Heart left ventricle (tissue), 16 donors: ENCODE measurements at regions not wholly inside any gene's neighbourhood (a gene's known extent, or its start where the extent isn't known, plus 50 kb on each side); places are given as distances from the start of the nearest gene placed in this dataset.
"Not testable (repeated sequence)": the region's sequence is repeated elsewhere in the genome, so short reads cannot be mapped to it uniquely, and the experiment has no call there.

Experiments
- ATAC-seq, 4 donors: fragments of 200-7000 bp; cut with Tn5 transposase; one replicate each; pipeline ENCODE4 v1.9.1; 2020 to 2022; ENCODE audit warnings: moderate library complexity in 4 of 4, mild to moderate bottlenecking in 3 of 4, moderate number of reproducible peaks in 1 of 4
- DNase-seq, 5 donors: peaks; one replicate each; pipeline ENCODE4 v3.0.0-alpha.2; 2020
- H3K27ac ChIP-seq, 12 donors: fragments of 200-600 bp; sonication (generic) in 4 of 12; one replicate each; pipeline versions ENCODE4 v1.5.0 to v1.8.0; 2016 to 2022; ENCODE audit warnings: mild to moderate bottlenecking in 2 of 12
- H3K27me3 ChIP-seq, 9 donors: fragments of 200-600 bp; sonication (generic) in 2 of 9; one replicate each; pipeline versions ENCODE4 v1.5.1 to v1.8.0; 2016 to 2022; ENCODE audit warnings: mild to moderate bottlenecking in 3 of 9
- H3K36me3 ChIP-seq, 9 donors: fragments of 200-600 bp; sonication (generic) in 2 of 9; one replicate each; pipeline versions ENCODE4 v1.5.0 to v1.8.0; 2018 to 2022; ENCODE audit warnings: mild to moderate bottlenecking in 2 of 9
- H3K4me1 ChIP-seq, 12 donors: fragments of 200-600 bp; sonication (generic) in 4 of 12; one replicate each; pipeline versions ENCODE4 v1.5.0 to v1.8.0; 2016 to 2022; ENCODE audit warnings: mild to moderate bottlenecking in 3 of 12
- H3K4me3 ChIP-seq, 12 donors: fragments of 200-600 bp; sonication (generic) in 4 of 12; one replicate each; pipeline versions ENCODE4 v1.5.0 to v1.8.0; 2017 to 2022; ENCODE audit warnings: mild to moderate bottlenecking in 9 of 12, moderate library complexity in 4 of 12
- H3K9me3 ChIP-seq, 12 donors: fragments of 200-600 bp; sonication (generic) in 4 of 12; one replicate each; pipeline versions ENCODE4 v1.5.0 to v1.8.0; 2016 to 2022; ENCODE audit warnings: mild to moderate bottlenecking in 1 of 12
- CTCF ChIP-seq, 12 donors: fragments of 200-600 bp; sonication (generic) in 4 of 12; IDR thresholded peaks; one replicate each; pipeline versions ENCODE4 v1.5.0 to v1.8.0; 2018 to 2022; ENCODE audit warnings: antibody characterized with exemption in 12 of 12, mild to moderate bottlenecking in 5 of 12
- POLR2A ChIP-seq, 2 donors: fragments of 450-650 bp; IDR thresholded peaks; one replicate each; pipeline ENCODE4 v1.6.1; 2017; ENCODE audit warnings: antibody characterized with exemption in 2 of 2, mild to moderate bottlenecking in 2 of 2, moderate library complexity in 2 of 2
- WGBS, 4 donors: extraction: QIAGEN DNeasy Blood & Tissue Kit in 2 of 4; methylation state at CpG; one replicate each; pipeline versions ENCODE4 v1.1.5 to v1.1.7; 2013 to 2018; 5-methylcytosine and 5-hydroxymethylcytosine counted together
- intact Hi-C, 10 donors: fragments of 100-400 bp; cut with DNase I; formaldehyde crosslinking; loops; one replicate each; pipeline versions ENCODE4 v1.11.1 to v1.14.2; 2022
- donor health status: ischemic (EF 13 %, LVEDD 7.1; RV severe dilation, severe dysfunction).
- donor health status: healthy with polysubstance abuse.
- donor health status: DM: no; HTN: yes; CAD: no.
- donor health status: DM: no; HTN: no; CAD: no.
- donor health status: ischemic (EF 25% LVEDD 6.9; RV normal size, moderate dysfunction).
- donor health status: ischemic (EF 25% LVEDD 5.7; RV mildly dilated, moderate dysfunction).
- donor health status: healthy.
- donor health status: DM: yes; HTN: yes; CAD: no.
- donor health status: ischemic (EF 35%, LVEDD 5.7; RV mildly dilated, moderate dysfunction).
- donor health status: nonischemic (EF 11% LVEDD 7.7; RV severe dilation, severe dysfunction).
- donor health status: DM: yes; HTN: yes; CAD: no.
- donor health status: PGD.
- donor health status: ischemic (EF 29% LVEDD 5.4; RV normal size, mild dysfunction).
- donor health status: nonischemic (EF 23%, LVEDD 6.1; RV moderate dilation, normal function).

DNA sequence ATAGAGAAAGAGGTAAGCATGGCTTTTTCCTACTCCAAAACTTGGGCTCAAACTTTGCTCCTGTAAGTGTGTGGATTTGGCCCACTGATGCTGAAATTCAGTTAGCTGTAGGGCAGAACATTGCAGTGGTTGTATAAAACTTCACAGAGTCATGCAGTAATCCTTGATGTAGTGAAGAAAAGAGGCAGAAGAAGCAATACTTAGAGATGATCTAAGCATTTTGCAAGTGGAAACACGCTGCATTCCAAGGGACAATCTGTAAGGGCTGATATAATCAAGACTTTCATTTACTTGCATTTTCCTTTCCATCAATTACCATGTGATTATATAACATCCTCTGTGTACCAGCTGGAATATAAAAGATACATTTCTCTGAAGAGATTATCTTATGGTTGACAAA is 338.8 kb downstream of the DNAJB9 start:
- H3K27ac ChIP-seq: no peak overlapping the region
- TF ChIP-seq CTCF (IDR thresholded peaks at IDR 0.05): no peak
- TF ChIP-seq POLR2A (IDR thresholded peaks at IDR 0.05): no peak
- no peaks in the 10 kb centered on the region for H3K36me3 ChIP-seq
- ATAC-seq (no peak), DNase-seq (no peak)
- no peaks in the 10 kb centered on the region for H3K4me1 ChIP-seq
- no peaks in the 10 kb centered on the region for H3K27me3 ChIP-seq
- WGBS, 4 donors: 38 to 54% (median 48%) methylated on average over 1 of the region's 1 CpG
- H3K9me3 ChIP-seq: no peaks in the 10 kb centered on the region
- intact Hi-C loops: no loop called here
- H3K4me3 ChIP-seq: no peak overlapping the region

DNA sequence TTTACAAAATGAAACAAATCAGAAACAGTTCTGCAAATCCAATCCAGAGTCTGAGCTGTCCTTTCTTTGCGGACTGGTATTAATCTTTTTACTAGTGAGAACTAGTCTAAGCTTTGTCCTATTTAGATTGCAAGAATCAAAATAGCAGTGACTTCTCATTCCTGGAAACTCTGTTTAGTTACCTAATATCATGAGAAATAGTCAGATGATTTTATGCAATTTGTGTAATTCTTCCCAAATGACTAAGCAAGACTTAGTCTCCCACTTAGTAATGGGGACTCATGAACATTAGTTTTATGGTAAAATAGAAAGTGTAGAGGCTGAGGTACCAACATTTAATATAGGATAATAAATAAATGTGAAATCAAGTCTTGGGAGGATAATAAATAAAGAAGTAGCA is 341.3 kb downstream of the DNAJB9 start:
- intact Hi-C loops: no loop called here
- Histone ChIP-seq H3K9me3 (peaks cover 0 to 22% (median 10%) of the 10 kb centered on the region in 12 donors), H3K4me3 (no peak overlapping the region), H3K27me3 (no peaks in the 10 kb centered on the region), H3K27ac (no peak overlapping the region), H3K4me1 (no peaks in the 10 kb centered on the region), H3K36me3 (no peaks in the 10 kb centered on the region)
- WGBS, 4 donors: 90 to 94% (median 93%) methylated on average over 1 of the region's 1 CpG
- DNase-seq: no peak
- TF ChIP-seq POLR2A (IDR thresholded peaks at IDR 0.05): no peak
- ATAC-seq: no peak

GRCh38 chr7:108920490-108920889 is 350.8 kb downstream of the DNAJB9 start:
- Histone ChIP-seq H3K27ac (no peak overlapping the region), H3K36me3 (no peaks in the 10 kb centered on the region), H3K4me3 (no peak overlapping the region), H3K9me3 (peaks cover 0 to 39% (median 6%) of the 10 kb centered on the region in 12 donors), H3K4me1 (no peaks in the 10 kb centered on the region), H3K27me3 (no peaks in the 10 kb centered on the region)
- no peak for ATAC-seq
- no peak for TF ChIP-seq CTCF (IDR thresholded peaks at IDR 0.05)
- TF ChIP-seq POLR2A (IDR thresholded peaks at IDR 0.05): no peak
- 19 to 75% (median 54%) methylated on average over 1 of the region's 1 CpG for whole genome bisulfite sequencing, 4 donors
- no peak for DNase-seq
- intact Hi-C loops: no loop called here

GRCh38 chr7:108943048-108943447 is 373.4 kb downstream of the DNAJB9 start:
- H3K27me3 ChIP-seq, H3K36me3 ChIP-seq, H3K4me1 ChIP-seq, intact Hi-C loops, H3K27ac ChIP-seq, ATAC-seq, H3K4me3 ChIP-seq: not testable (repeated sequence)
- peak in 1 of 5 donors; percentile 37 for DNase-seq
- WGBS, 4 donors: 91 to 94% (median 92%) methylated on average over 12 to 14 of the region's 14 CpGs
- H3K9me3 ChIP-seq: peaks cover 0 to 13% (median 0%) of the 10 kb centered on the region in 12 donors

DNA sequence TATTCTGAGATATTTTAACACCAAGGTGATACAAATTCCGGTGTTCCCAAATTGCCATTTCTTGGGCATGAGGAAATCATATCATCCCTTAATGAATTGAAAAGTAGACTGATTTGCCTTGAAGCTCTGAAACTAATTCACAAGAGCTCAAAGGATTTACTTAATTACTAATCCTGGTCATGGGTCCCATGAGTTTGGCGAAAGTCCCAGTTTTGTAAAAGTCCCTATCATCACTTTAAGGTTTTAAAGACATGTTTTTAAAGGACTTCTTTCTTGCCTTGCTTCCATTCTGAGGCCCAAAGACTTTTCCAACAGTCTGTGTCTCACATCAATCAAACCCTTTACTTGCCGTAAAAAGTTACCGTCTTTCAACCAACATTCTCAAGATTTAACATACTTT is 377.9 kb downstream of the DNAJB9 start:
- Histone ChIP-seq H3K27ac (no peak overlapping the region), H3K4me1 (no peaks in the 10 kb centered on the region), H3K9me3 (peaks cover 0 to 12% (median 0%) of the 10 kb centered on the region in 12 donors), H3K4me3 (no peak overlapping the region), H3K27me3 (no peaks in the 10 kb centered on the region), H3K36me3 (no peaks in the 10 kb centered on the region)
- WGBS, 4 donors: 75 to 82% (median 79%) methylated on average over 4 of the region's 4 CpGs
- TF ChIP-seq POLR2A (IDR thresholded peaks at IDR 0.05) (no peak), CTCF (IDR thresholded peaks at IDR 0.05) (no peak)
- intact Hi-C loops: no loop called here
- ATAC-seq (no peak), DNase-seq (no peak)
